HG03025 (cell line): ENCODE measurements at regions not wholly inside any gene's neighbourhood (a gene's known extent, or its start where the extent isn't known, plus 50 kb on each side); places are given as distances from the start of the nearest gene placed in this dataset.
"Not testable (repeated sequence)": the region's sequence is repeated elsewhere in the genome, so short reads cannot be mapped to it uniquely, and the experiment has no call there.

Source experiments
- ATAC-seq: cut with Tn5 transposase; IDR thresholded peaks from one replicate; pipeline ENCODE4 v1.9.1; 2021; ENCODE audit warnings: mild to moderate bottlenecking, moderate library complexity; ENCODE audit not compliant: unreplicated experiment, low FRiP score

DNA sequence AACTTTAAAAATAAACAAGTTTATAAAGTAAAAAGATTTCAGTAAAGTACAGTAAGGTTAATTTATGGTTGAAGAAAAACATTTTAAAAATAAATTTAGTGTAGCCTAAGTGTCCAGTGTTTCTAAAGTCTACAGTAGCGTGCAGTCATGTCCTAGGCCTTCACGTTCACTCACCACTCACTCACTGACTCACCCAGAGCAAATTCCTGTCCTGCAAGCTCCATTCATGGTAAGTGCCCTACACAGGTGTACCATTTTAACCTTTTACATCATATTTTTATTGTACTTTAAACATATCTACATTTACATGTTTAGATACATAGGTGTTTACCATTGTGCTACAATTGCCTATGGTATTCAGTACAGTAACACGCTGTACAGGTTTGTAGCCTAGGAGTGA lies 81.4 kb downstream of the PRL start:
- not testable (repeated sequence) for ATAC-seq

DNA sequence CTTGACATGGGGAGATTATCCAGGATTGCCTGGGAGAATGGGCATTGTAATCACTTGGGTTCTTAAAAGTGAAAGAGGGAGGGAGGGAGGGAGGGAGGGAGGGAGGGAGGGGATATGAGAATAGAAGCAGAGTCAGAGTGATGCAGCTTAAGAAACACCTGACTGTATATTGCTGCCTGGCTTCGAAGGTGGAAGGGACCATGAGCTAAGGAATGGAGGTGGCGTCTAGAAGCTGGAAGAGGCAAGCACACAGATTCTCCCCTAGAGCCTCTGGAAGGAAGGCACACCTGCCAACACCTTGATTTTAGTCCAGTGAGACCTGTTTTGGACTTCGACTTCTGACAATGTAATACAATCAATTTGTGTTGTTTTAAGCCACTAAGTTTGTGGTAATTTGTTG lies 78.4 kb downstream of the PRL start:
- no peak for ATAC-seq

DNA sequence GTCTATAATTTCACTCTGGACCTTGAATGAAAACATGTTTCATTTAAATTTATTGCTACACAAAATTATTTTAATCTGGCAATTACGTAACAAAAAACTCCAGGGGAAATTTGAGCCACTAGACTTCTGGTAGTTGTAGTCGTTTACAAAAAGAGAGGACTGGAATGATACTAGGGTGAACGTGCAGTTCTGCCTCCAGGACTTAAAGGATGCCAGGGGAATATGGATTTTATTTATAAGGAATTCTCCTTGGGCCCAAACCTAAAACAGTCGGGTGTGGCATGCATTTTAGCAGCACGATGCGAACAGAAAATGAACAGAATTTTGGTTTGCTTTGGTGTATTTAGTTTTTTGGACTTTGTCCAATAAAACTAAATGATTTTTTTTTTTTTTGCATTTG lies 76.9 kb downstream of the PRL start:
- no peak for ATAC-seq

DNA sequence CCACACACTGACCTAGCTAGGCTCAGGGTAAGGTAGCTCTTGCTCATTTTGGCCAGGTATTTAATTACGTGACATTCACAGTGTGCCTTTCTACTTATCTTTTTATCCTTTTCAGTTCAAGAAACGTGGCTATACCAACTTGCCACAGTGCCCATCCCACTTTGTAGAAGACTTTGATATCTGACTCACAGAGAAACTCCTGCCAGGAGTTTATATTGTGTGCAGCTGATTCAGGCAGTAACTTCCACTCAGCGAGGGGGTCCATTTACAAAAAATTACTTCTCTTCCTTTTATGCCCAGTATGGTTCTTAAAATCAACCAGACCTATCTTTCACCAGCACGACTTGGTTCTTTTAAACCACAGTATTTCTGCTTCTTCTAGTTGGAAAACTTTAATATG lies 75.6 kb downstream of the PRL start:
- ATAC-seq: no peak

DNA sequence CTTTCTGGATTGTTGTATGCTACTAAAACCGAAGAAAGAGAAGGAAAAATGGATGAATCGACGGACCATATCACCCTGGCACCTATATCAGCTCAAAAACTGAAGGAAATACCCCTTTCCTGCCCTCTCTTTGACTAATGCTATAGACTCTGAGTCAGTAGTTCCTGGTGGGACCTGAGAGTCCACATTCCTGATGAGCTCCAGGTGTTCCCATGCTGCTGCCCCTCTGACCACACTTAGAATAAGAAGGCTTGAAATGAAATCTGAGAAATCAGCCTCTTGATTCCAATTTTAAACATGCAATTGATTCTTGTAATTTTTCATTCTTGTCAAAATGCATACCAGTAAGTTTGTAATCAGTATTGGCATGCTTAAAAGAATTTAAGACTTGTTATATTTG lies 75.2 kb downstream of the PRL start:
- no peak for ATAC-seq

DNA sequence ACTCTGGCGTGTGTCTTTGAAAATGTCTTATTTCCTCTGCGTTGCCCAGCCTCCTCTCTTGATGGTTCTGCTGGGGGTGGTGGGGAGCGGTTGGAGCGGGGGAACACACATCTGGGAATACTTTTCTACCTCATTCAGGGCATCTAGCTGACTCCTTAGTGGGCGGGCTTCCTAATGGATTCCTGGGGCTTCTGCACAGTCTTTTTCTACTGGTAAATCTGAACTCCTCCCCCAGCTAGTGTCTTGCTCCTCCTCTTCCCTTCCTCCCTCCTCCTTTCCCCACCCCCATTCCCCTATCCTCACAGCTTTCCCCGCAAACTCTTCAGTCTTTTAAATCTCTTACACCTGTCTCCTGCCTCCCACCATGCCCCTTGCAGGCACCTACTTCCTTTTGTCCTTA lies 74.4 kb downstream of the PRL start:
- no peak for ATAC-seq

DNA sequence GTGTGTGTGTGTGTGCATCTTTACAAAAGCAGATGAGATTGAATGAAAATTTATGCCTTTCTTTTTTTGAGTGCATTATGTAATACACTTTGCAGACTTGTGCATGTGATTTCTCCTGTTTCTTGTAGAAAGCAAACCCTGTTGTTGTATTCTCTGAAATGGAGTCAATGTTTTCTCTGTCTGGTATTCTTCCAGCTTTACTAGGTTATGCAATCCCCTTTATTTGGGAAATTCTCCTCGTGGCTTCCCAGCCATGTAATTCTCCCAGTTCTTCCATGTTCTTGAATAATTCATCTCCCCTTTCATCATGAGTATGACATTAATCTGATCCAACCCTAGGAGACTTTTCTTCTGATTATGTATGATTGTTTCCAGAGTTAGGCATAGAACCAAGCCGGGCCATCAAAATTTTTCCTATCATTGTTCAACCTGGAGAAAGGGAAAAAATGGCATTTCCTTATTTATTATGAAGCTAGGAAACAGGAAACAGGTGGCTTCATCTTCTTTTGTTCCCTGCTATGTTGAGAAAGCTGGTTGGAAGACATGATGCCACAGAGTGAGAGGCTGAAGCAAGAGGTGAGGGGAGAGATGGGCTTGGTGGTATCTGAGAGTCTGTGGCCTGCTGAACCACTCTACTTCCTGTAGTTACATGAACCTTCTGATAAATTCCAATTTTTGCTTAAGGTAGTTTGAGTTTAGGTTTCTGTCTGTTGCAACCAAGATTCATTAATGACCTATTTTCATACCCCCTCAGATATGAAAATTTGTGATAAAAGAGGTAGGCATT lies 68.8 kb downstream of the PRL start:
- ATAC-seq: no peak

DNA sequence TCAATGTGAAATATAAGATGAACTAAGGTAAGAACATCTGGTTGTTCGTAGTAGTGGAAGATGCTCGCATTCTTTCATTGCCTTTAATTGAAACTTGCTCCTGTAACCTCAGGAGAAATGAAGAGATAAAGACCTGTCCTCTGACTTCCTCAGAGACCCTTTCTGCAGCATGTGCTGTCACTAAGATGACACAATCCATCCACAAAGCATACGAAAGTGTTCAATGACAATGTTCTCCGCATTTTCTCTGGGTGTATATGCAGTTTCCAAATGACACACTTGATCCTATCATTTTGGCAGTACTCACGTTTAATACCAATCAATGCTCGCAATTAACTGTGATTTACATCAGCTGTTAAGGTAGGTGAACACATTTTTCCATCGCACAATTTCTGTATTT lies 65.8 kb downstream of the PRL start:
- no peak for ATAC-seq

DNA sequence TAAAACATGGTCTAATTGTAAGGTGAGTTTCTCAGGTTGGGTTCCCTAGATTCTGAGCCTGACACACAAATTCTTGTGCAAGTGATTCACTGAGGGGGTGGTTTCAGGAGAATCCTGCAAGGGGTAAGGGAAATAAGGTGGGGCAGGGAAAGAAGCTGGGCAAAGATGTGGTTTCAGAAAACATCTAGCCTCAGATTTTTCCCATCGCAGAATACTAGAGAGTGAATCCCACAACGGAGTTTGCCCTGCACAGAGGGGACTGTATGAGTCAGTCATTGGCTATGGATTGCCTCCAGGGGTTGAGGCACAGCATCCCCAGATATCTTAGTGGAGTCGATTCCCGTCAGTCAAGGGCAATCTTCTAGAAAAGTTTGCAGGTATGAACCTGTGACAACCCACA lies 65.2 kb downstream of the PRL start:
- ATAC-seq: no peak

DNA sequence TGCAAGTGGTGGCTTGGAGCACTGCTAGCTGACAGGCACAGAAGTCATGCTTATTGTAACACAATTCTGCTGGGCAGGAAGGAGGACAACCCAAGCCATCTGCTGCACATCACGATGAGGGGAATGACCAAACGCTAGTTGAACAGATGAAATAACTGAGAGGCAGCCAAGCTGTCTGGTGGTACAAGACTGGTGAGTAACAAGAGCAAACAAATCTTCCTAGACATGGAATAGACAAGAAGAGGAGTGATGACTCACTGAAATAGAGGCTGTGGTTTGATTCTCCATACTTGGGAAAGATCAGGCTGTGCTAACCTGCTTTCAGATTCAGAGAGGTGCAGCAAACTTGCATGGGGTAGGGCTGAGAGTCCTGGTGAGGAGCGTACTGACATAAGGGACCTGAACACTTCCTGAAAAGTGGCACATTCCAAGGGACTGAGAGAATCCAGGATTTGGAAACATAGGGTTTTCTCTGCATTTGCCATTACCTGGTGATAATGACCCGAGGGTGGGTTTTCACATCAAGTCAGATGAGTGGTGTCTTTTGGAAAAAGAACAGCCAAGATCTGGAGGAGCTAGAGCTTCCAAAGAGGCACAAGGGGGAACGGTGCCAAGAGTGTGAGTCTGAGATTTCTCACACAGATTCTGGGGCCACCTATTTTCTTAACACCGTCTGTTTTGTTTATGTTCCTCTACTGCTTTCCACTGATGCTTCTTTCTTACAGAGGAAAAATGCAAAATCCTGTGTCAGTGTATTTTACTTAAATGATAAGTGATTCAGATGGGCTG lies 60.0 kb downstream of the PRL start:
- ATAC-seq: no peak
